CD4-positive, alpha-beta T cell (primary cell): ENCODE measurements at regions not wholly inside any gene's neighbourhood (a gene's known extent, or its start where the extent isn't known, plus 50 kb on each side); places are given as distances from the start of the nearest gene placed in this dataset.

Source experiments
- ATAC-seq: fragments of 200-7000 bp; cut with Tn5 transposase; one replicate; pipeline ENCODE4 v1.10.0; 2022; ENCODE audit warnings: mild to moderate bottlenecking; ENCODE audit not compliant: poor library complexity
- CTCF ChIA-PET: fragments of 350-600 bp; sonication (Branson Sonifier 250); formaldehyde crosslinking; loops from one replicate; lab custom pipeline; 2021; ENCODE audit warnings: antibody characterized with exemption, inconsistent platforms; lab: Charles Lee
- POLR2A ChIA-PET: fragments of 350-600 bp; sonication (Branson Sonifier 250); formaldehyde crosslinking; loops from one replicate; lab custom pipeline; 2021; ENCODE audit warnings: antibody characterized with exemption, inconsistent platforms; lab: Charles Lee
- DNase-seq, 14 experiments: peaks; one replicate each; pipeline ENCODE4 v3.0.0-alpha.2; 2013 to 2020; ENCODE audit warnings: mixed read lengths in 2 of 14
- H3K27ac ChIP-seq, 2 donors: one replicate each; pipeline versions ENCODE4 v1.5.1 to v1.7.0; 2013; ENCODE audit warnings: low read length in 2 of 2, low read depth in 1 of 2, mild to moderate bottlenecking in 1 of 2
- H3K27me3 ChIP-seq, 2 experiments: 1 replicate in 1 of 2; 2 replicates in 1 of 2; pipeline versions ENCODE4 v1.6.1 to v1.7.0; 2013; ENCODE audit warnings: low read length in 2 of 2, control low read depth in 1 of 2, mild to moderate bottlenecking in 1 of 2, moderate library complexity in 1 of 2; ENCODE audit not compliant: insufficient read depth in 2 of 2, control insufficient read depth in 1 of 2
- H3K36me3 ChIP-seq: one replicate; pipeline ENCODE4 v1.6.1; 2013; ENCODE audit warnings: low read length, control low read depth; ENCODE audit not compliant: insufficient read depth
- H3K4me1 ChIP-seq: one replicate; pipeline ENCODE4 v1.6.1; 2013; ENCODE audit warnings: low read length, control low read depth; ENCODE audit not compliant: insufficient read depth
- H3K4me3 ChIP-seq: one replicate; pipeline ENCODE4 v1.5.1; 2013; ENCODE audit warnings: mild to moderate bottlenecking, low read length, moderate library complexity
- H3K9me3 ChIP-seq, 2 experiments: 1 replicate in 1 of 2; 2 replicates in 1 of 2; pipeline versions ENCODE4 v1.6.1 to v1.7.0; 2013; ENCODE audit warnings: low read length in 2 of 2, mild to moderate bottlenecking in 2 of 2, control low read depth in 1 of 2, moderate library complexity in 1 of 2; ENCODE audit not compliant: control insufficient read depth in 1 of 2, insufficient read depth in 1 of 2
- H3K27ac Mint-ChIP-seq: one replicate; pipeline ENCODE4 v1.8.0; 2020; ENCODE audit warnings: mixed read lengths
- H3K27me3 Mint-ChIP-seq: one replicate; pipeline ENCODE4 v1.8.0; 2021; ENCODE audit warnings: mixed read lengths
- H3K36me3 Mint-ChIP-seq: one replicate; pipeline ENCODE4 v1.8.0; 2021; ENCODE audit warnings: low read depth, mixed read lengths
- H3K4me1 Mint-ChIP-seq: one replicate; pipeline ENCODE4 v1.8.0; 2021; ENCODE audit warnings: low read depth, mixed read lengths
- H3K4me3 Mint-ChIP-seq: one replicate; pipeline ENCODE4 v1.8.0; 2020; ENCODE audit warnings: mild to moderate bottlenecking, mixed read lengths
- H3K9me3 Mint-ChIP-seq: one replicate; pipeline ENCODE4 v1.8.0; 2020; ENCODE audit warnings: mixed read lengths
- CTCF ChIP-seq: fragments of 200-600 bp; IDR thresholded peaks from one replicate; pipeline ENCODE4 v1.8.0; 2022; ENCODE audit warnings: antibody characterized with exemption, mild to moderate bottlenecking
- intact Hi-C, 2 experiments: fragments of 100-400 bp; cut with DNase I in 1 of 2; cut with micrococcal nuclease in 1 of 2; formaldehyde crosslinking; loops; one replicate each; pipeline versions ENCODE4 v1.15.1 to v1.9.0; 2023 to 2025; cut with DNase I, micrococcal nuclease

- Mint-ChIP-seq H3K36me3 (no peaks in the 10 kb centered on the region), H3K4me1 (peaks cover 8% of the 10 kb centered on the region), H3K4me3 (no peak overlapping the region), H3K27ac (no peak overlapping the region), H3K27me3 (no peaks in the 10 kb centered on the region), H3K9me3 (no peaks in the 10 kb centered on the region)
- DNase-seq, result no peak
- ChIA-PET POLR2A (interaction anchor here (0.6 kb wide), 1 partner anchor 22 kb away, joined by 3 read pairs; no protein-coding TSS in a partner anchor), CTCF (interaction anchor here (1.0 kb wide), 1 partner anchor 14 kb away, joined by 3 read pairs; no protein-coding TSS in a partner anchor)
- Histone ChIP-seq H3K4me3 (no peak overlapping the region), H3K36me3 (no peaks in the 10 kb centered on the region), H3K27me3 (peaks cover 0 to 7% of the 10 kb centered on the region in 2 experiments), H3K4me1 (no peaks in the 10 kb centered on the region), H3K9me3 (no peaks in the 10 kb centered on the region), H3K27ac (no peak overlapping the region)
- intact Hi-C loops, result no loop called here
- no peak for TF ChIP-seq CTCF
- ATAC-seq, result no peak
Observed at GRCh38 chr4:86482306-86483172, 111.6 kb upstream of the PTPN13 start.

GRCh38 chr4:86483173-86483490 lies 111.0 kb upstream of the PTPN13 start:
- no peaks in the 10 kb centered on the region for H3K9me3 Mint-ChIP-seq
- no peak for TF ChIP-seq CTCF
- H3K27me3 Mint-ChIP-seq, result no peaks in the 10 kb centered on the region
- POLR2A ChIA-PET, result interaction anchor here (0.6 kb wide), 1 partner anchor 22 kb away, joined by 3 read pairs; no protein-coding TSS in a partner anchor
- H3K36me3 Mint-ChIP-seq, result no peaks in the 10 kb centered on the region
- Histone ChIP-seq H3K9me3 (no peaks in the 10 kb centered on the region), H3K27ac (no peak overlapping the region), H3K27me3 (peaks cover 0 to 7% of the 10 kb centered on the region in 2 experiments), H3K36me3 (no peaks in the 10 kb centered on the region), H3K4me3 (no peak overlapping the region), H3K4me1 (no peaks in the 10 kb centered on the region)
- no peak overlapping the region for H3K4me3 Mint-ChIP-seq
- H3K27ac Mint-ChIP-seq, result no peak overlapping the region
- ATAC-seq, result no peak
- CTCF ChIA-PET, result interaction anchor here (1.0 kb wide), 1 partner anchor 13 kb away, joined by 3 read pairs; no protein-coding TSS in a partner anchor
- peaks cover 8% of the 10 kb centered on the region for H3K4me1 Mint-ChIP-seq
- intact Hi-C loops, result no loop called here
- no peak for DNase-seq

- H3K36me3 Mint-ChIP-seq, result no peaks in the 10 kb centered on the region
- no peak for TF ChIP-seq CTCF
- ATAC-seq, result no peak
- intact Hi-C loops, result no loop called here
- H3K27ac Mint-ChIP-seq, result no peak overlapping the region
- H3K27me3 Mint-ChIP-seq, result no peaks in the 10 kb centered on the region
- DNase-seq, result no peak
- Histone ChIP-seq H3K27me3 (peaks cover 0 to 7% of the 10 kb centered on the region in 2 experiments), H3K27ac (no peak overlapping the region), H3K4me1 (no peaks in the 10 kb centered on the region), H3K36me3 (no peaks in the 10 kb centered on the region), H3K9me3 (no peaks in the 10 kb centered on the region), H3K4me3 (no peak overlapping the region)
- ChIA-PET CTCF (no interaction called here), POLR2A (no interaction called here)
- peaks cover 8% of the 10 kb centered on the region for H3K4me1 Mint-ChIP-seq
- H3K9me3 Mint-ChIP-seq, result no peaks in the 10 kb centered on the region
- no peak overlapping the region for H3K4me3 Mint-ChIP-seq
Observed at GRCh38 chr4:86483773-86484172, 110.3 kb upstream of the PTPN13 start.
